HG02943 (cell line): ENCODE measurements at regions not wholly inside any gene's neighbourhood (a gene's known extent, or its start where the extent isn't known, plus 50 kb on each side); places are given as distances from the start of the nearest gene placed in this dataset.

Experiments used
- ATAC-seq: cut with Tn5 transposase; IDR thresholded peaks from one replicate; pipeline ENCODE4 v1.9.1; 2021; ENCODE audit warnings: mild to moderate bottlenecking, low read depth, moderate library complexity; ENCODE audit not compliant: unreplicated experiment

DNA sequence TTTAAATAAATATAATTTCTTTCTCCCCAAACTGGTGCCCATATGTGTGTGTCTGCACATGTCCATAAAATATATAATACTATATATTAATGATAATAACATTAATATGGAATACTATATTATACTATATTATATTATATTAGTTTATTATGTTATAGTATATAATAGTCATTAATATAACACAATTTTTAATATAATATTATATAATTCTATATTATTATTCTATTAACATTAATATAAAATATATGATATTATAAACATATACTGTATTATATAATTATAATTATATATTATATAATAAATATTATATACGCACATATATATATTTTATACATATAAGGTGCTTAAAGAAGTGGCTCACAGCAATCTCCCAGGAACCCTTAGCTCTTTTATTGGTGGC, 513.0 kb upstream of the CDH11 start:
- no peak for ATAC-seq

DNA sequence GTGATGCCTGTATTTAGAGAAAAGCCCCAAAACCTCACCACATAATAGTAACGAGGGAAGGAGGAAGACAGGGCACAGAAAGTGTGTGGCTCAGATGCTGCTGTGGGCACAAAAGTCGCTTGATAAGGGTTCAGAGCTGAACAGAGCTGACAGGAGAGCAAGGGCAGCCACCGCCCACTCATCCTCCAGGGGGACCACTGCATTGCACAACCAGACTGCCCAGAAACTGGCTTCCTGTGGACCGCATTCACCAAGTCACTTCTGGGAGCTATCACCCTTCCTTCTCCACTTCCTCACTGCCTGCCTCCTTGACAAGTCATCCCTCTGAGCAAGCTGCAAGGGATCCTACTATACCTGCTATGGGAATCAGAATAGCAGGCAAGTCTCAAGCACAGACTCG, 512.4 kb upstream of the CDH11 start:
- ATAC-seq = no peak

DNA sequence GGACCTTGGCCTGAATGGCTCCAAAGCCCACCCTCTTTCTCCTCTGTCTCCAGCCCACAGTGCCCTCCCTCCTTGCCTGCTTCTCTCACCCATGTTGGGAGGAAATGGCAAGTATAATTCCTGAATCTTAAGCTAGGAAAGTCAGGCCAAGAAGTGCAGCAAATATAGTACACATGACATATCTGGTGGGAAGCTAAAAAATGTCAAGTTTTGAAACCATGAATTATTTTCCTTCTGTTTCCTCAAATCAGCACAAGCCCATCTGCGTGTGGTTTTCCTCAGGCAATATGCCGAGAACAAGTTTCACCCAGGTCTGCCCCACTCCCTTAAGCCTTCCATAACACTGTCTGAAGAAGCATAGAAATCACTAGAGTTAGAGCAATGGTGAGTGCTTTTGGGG, 502.8 kb upstream of the CDH11 start:
- no peak for ATAC-seq

DNA sequence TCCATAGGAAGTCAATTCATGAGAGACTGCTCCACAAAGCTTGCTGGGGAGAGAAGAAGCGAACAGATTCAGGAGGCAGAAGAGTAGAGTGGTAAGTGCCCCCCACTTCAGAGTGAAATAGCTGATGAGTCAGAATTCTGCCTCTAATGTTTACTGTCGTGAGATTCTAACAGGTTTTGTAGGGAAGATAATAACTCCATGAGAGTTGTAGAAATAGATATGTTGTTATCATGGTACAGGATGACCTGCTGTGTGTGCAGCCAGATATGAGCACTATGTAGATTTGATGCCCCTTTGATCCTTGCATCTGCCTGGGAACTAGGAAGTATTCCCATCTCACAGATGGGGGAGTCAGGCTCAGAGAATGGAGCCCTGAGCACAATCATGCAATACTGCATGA, 502.4 kb upstream of the CDH11 start:
- ATAC-seq = no peak

DNA sequence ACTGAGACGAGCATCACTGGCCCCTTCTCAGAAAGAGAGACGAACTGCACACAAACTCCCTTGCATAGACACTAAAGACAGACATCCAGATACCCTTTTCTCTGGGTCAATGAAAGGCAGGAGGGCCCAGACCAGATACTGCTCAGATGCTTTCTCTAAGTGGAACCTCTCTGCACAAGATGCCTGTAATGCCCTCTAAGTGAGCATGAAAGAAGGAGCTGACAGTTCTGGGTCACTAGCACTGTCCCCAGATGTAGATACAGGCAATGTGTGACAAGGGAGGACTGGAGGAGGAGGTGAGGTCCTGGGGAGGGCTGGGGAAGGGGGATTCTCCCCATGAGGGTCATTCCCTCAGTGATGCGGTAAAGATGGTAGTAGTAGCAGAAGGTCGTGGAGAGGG, 501.0 kb upstream of the CDH11 start:
- no peak for ATAC-seq

DNA sequence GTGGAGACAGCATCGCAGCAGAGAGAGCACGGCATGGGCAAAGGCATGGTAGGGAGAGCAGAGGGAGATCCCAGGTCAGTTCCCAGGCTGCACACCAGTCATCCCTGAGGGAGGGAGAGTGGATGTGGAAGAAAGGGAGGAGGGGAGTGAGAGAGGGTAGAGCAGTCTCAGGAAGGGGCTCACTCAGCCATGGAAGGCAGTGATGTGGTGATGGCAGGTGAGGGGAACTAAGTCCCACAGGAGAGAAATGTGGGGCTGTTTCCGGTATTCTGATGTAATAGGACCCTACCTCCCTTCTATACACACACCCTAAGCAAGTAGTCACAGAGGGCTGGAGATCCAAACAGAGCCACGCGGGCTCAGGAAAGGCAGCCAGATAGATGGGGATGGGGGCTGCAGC, 500.3 kb upstream of the CDH11 start:
- ATAC-seq = no peak

DNA sequence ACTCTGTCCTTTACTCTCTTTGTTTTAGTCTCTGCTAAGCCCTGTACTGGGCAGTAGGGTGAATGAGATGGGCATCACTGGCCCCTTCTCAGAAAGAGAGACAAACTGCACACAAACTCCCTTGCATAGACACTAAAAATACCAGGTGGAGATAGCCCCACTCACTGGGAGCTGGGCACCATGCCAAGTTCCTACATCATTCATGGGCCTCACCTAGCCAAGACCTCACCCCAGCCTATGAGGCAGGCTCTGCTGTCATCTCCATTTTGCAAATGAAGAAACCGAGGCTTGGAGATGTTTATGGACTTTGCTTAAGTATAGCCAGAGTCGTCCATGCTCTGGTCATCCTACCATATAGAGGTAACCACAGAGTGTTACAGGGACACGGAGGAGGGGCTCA, 499.8 kb upstream of the CDH11 start:
- ATAC-seq = no peak

DNA sequence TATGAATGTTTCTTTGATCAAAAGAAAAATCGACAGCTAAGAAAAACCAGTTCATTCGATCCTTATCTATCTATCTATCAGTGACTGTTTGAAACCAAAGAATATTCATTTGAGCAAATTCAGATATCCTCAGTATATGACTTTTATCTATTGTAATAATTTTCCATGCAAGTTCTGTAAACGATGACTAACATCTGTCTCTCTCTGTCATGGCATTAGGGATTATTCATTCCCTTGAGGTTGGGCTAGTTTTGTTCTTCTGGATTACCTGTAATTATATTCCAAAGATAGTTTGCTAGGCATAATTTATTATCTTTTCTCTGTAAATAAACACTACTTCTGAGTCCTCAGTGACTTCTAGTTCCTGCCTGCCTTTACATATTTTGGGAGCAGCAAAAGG, 497.7 kb upstream of the CDH11 start:
- no peak for ATAC-seq

DNA sequence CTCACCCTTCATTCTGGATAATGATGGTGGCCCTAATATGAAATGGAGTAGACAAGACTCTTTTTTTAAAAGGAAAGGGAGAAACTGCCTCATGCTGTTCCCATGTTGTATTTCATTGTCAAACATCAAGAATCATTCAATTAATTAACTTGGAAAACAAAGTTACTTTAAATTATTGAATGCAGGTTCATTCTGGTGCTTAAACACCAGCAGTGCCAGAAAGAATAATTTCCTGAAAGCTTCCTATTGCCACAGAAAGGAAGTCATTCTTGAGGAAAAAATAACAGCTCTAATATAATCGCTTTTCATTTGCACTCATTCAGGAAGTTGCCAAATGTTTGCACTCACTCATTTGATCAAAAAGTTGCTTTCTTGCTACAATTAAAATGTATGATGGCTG, 497.1 kb upstream of the CDH11 start:
- ATAC-seq = no peak

DNA sequence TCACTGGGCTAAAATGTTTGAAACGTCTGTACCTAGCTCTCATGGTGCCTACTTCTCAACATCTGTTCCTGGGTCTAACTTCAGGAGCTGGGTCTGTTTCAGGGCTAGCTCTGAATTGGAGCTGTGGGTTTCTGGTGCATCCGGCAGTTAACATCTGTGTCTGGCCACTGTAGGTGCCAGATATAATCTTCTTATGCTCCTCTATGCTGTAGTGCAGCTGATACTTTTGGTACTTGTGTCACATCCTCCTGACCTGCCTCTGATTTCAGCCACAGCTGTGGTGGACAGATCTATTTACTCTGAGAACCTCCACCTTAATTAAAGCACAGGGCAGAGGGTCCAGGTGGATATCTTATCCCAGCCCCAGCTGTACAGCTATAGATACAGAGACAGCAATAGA, 496.5 kb upstream of the CDH11 start:
- ATAC-seq = no peak

DNA sequence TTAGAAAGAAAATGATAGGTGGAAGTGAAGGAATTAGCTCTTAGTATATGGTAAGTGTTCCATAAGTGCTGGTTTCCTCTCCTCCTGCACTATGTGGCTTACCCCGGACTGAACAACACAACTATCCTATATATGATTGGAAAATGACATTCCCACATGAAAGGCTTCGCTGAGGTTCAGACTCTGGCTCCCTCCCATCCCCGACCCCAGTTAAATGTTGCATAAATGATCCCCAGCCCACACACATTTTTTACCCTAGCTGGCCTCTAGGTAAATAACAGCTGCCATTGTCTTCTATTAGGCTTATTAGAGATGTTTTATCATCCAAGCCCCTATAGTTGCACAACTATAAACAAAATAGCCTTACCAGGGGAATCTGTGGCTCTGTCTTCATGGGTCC, 495.6 kb upstream of the CDH11 start:
- ATAC-seq = no peak

DNA sequence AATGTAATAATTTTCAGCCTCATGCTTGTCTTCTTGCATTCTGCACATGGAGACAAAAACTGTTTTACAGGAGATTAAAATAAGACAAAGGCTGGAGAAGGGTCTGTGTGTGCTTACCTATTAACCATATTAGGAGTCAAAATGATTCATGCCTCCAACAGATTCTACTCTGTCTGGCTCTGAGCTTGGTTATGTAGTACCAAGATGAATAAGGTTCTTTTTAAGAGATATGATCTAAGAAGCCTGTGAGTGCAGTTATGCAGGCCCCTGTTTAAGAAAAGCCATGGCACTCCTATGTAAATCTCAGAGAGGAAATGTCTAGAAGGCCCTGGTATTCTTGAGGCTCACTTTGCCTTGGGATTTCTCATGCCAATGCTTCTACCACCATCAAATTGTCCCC, 486.6 kb upstream of the CDH11 start:
- ATAC-seq = no peak

DNA sequence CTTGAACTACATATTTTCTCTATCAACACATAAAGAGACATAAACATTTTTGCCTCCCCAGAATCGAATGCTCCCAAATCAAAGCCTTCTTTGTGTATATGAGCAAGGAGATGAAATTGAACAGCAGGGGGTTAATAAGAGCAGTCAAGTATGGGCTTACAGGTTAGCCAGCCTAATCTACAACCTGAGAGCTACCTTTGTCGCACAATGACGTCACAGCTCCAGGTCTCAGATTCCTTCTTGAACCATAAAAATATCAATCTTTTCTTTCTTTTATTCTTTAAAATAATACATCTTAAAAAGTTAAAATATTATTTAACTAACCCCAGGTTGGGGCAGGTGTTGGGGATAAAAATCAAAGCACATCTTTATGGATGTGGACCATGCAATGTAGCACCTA, 482.9 kb upstream of the CDH11 start:
- no peak for ATAC-seq

DNA sequence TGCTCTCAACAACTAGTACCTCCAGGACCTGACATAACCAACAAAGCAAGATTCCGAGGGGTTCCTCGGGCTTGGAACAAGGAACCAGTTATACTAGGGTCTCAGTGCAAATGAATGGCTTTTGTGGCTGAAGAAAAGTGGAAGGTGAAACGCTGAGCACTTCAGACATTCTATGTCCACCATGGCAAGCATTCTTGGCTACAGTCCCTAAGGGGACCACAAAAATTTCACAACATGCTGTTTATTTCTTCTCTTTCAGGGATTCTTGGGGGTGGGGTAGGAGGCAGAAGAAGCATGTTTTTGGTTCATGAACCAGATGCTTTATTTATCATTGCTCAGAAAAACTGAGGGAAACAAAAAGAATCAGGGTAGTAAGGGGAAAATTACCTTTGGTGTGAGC, 479.9 kb upstream of the CDH11 start:
- no peak for ATAC-seq

DNA sequence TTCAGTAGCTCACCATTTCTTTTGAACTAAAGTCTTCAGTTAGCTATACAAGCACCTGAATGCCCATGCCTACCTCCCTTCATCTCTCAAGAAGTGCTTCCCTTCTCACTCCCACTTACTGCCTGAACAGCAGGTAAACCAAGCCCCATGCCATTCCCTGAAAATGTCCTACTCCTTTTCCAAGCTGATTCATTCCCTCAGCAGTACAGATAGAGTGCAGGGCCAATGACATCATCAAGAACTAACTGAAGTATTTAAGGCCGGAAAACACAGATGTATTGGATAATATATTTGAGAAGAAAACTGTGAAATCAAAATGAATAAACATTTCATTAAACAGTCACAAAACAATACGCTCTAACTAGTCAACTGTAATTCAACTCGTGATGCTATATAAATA, 478.8 kb upstream of the CDH11 start:
- no peak for ATAC-seq

DNA sequence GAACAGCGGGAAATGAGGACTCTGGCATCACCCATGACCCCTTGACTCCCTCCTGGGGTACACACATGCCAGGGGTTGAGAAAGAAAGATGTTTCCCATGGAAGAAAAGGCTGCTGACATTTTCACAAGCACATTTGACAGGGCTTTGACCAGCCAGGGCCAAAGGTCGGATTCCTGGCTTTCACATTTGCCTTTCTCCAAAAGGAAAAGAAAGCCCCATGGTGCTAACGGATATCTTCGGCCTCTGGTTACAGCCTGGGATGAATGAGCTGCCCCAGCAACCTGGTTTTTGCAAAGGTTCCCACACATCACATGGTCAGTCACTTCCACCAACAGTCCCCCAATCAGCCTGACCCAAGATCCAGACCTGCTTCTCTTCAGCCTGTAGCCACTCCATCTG, 478.2 kb upstream of the CDH11 start:
- ATAC-seq = no peak

DNA sequence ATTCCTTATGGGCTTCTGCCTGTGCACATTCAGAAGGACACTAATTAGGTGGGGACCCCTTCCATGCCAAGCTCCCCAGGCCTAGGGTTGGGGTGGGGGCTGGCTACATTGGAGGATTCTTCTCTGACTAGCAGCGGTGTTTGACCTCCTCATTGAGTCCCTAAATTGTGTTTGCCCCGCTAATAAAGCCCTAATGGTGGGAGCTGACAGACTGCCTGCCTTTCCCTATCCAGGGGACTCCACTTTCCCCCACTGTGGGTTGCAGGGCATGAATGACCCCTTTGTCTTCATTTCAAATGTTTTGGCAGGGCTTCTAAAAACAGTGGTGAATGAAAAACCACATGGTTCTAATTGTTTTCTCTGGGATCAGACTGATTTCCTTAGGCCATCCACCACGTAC, 476.8 kb upstream of the CDH11 start:
- ATAC-seq = no peak

DNA sequence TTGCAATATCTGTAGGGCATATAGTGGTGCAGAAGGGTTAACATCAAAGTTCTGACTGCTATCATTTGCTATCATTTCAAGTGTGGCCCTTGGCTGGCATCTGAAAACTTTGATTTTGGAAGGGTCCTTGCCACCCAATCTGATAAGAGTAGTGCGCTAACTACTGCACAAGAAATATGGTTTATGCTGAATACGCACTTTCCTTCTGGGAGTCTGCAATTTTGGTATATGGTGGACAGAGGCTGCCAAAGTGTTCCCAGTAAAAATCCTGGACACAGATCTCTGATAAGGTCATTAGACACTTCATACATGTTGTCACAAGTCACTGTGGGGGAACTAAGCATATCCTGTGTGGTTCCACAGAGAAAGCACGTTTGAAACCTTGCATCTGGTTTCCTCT, 461.6 kb upstream of the CDH11 start:
- no peak for ATAC-seq

DNA sequence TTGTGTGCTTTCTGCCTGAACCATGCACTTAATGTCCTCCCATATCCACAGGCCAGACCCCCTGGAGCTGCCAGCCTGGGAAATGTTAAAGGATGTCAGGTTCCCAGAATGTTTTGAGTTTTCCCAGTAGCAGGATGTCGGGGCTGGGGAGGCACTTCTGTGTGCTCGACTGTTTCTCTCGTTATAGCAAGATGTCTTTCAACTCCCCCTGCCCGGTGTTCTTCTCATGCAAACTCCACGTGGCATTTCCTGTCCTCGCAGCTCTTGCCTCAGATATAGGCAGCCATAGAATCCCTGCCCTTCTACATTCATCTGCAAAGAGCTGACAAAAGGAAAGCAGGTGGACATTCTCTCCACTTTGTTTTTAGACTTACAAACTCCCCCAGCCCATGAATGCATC, 457.2 kb upstream of the CDH11 start:
- ATAC-seq = no peak

DNA sequence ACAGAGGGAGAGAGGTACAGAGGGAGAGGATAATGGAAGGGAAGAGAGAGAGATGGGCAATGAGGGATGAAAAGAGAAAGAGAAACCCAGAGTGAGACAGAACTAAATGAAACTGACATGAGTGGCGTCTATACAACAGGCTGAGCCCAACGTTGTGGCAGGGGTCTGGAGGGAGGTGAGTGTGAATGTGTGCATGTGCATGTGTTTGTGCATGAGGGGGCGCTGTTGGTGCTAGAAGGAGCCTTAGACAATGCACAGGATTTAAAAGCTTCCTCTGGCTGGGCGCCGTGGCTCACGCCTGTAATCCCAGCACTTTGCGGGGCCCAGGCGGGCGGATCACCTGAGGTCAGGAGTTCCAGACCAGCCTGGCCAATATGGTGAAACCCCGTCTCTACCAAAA, 454.8 kb upstream of the CDH11 start:
- ATAC-seq = no peak

DNA sequence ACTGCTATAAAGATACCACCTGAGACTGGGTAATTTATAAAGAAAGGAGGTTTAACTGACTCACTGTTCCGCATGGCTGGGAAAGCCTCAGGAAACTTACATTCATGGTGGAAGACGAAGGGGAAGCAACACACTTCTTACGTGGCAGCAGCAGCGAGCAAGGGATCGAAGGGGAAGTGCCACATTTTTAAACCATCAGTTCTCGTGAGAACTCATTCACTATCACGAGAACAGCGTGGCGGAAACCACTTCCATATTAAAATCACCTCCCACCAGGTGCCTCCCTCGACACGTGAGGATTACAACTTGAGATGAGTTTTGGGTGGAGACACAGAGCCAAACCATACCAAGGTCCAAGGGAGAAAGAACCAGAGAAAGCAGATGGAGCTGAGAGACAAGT, 454.3 kb upstream of the CDH11 start:
- ATAC-seq = no peak

DNA sequence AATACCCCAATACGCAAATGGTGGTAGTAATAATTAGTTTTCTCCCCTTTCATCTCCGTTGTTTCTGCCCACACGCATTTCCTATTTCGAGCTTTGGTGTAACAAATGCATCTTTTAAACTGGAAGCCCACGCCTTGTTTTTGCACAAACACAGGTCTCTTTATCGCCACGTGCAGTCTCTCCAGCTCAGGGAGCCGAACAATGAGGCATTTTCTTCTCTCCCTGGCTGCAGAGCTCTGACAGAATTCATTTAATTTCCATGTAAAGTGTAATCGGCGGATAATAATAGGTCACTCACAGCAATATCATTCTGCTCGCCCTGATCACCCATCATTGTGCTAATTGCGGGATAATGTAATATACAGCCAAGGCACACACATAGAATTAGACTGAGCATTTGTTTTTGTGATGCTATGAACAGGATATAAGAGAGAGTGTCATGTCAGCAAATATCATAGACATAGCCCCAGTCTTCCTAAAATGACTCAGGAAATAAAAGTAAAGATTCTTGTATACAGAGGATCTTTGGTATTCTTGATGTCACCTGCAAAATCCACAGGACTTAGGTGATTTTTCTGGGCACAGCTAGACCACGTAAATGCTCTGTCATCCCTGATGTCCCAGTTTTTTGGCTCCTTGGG, 452.6 kb upstream of the CDH11 start:
- no peak for ATAC-seq

DNA sequence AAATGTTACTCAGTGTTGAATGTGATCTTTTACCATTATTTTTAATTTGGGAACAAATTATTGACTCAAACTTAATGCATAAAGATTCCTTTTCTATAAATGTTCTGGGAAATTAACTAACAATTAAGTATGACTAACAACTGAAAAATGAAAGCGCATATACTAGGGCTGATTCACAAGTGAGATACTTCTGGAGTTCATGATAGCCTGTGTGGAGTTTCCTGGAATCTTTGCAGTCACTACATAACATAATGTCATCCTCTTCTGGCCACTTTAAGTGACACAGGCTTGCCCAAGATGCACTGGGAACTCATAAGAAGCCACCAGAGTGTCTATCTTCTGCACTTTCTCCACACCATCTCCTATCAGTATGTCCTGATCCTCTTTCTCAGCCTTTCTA, 450.3 kb upstream of the CDH11 start:
- ATAC-seq = no peak
